Progenitor cell of endocrine pancreas (in vitro differentiated cells): ENCODE measurements at regions not wholly inside any gene's neighbourhood (a gene's known extent, or its start where the extent isn't known, plus 50 kb on each side); places are given as distances from the start of the nearest gene placed in this dataset.

ENCODE experiments used
- DNase-seq: peaks from one replicate; pipeline ENCODE4 v3.0.0; 2021; ENCODE audit warnings: low spot score; ENCODE audit not compliant: unreplicated experiment
- H3K27ac Mint-ChIP-seq: 2 replicates; pipeline ENCODE4 v1.8.0; 2021; ENCODE audit warnings: mild to moderate bottlenecking, moderate library complexity, mixed read lengths
- H3K27me3 Mint-ChIP-seq: 2 replicates; pipeline ENCODE4 v1.8.0; 2021; ENCODE audit warnings: mixed read lengths
- H3K36me3 Mint-ChIP-seq: 2 replicates; pipeline ENCODE4 v1.8.0; 2022; ENCODE audit warnings: mixed read lengths; ENCODE audit not compliant: insufficient read depth
- H3K4me1 Mint-ChIP-seq: 2 replicates; pipeline ENCODE4 v1.8.0; 2021; ENCODE audit warnings: low read depth, mixed read lengths
- H3K4me3 Mint-ChIP-seq: 2 replicates; pipeline ENCODE4 v1.8.0; 2021; ENCODE audit warnings: low read depth, mild to moderate bottlenecking, moderate library complexity, mixed read lengths
- H3K9me3 Mint-ChIP-seq: 2 replicates; pipeline ENCODE4 v1.8.0; 2021; ENCODE audit warnings: low read depth, mixed read lengths
- TF ChIP-seq, protein P1 (sequence below): fragments of 200-600 bp; sonication (generic); IDR thresholded peaks from one replicate; pipeline ENCODE4 v1.5.0; 2021; ENCODE audit warnings: antibody characterized with exemption, mild to moderate bottlenecking; ENCODE audit not compliant: unreplicated experiment

DNA sequence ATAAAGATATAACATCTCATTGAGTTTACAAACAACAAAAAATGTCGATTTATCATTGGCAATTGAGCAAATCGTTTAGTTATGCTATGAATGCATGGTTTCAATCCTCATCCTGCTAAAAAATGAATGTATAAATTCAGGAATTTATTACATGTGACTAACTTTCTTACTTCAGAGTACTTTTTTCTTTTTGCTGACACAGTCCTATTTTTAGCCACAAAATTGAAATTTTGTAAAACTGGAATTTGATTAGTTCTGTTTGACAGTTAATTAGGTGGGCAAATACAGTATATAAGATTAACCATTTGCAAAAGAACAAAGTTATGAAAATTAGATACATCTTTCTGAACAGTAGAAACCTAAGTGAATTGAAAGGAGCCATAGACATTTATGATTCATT lies 925.0 kb upstream of the CHORDC1 start:
- Mint-ChIP-seq H3K27ac (no peak overlapping the region), H3K4me1 (peaks cover 5% of the 10 kb centered on the region), H3K27me3 (no peaks in the 10 kb centered on the region), H3K4me3 (no peak overlapping the region), H3K36me3 (peaks cover under 1% of the 10 kb centered on the region), H3K9me3 (peaks cover 10% of the 10 kb centered on the region)
- DNase-seq: no peak
- TF ChIP-seq, protein P1, sequence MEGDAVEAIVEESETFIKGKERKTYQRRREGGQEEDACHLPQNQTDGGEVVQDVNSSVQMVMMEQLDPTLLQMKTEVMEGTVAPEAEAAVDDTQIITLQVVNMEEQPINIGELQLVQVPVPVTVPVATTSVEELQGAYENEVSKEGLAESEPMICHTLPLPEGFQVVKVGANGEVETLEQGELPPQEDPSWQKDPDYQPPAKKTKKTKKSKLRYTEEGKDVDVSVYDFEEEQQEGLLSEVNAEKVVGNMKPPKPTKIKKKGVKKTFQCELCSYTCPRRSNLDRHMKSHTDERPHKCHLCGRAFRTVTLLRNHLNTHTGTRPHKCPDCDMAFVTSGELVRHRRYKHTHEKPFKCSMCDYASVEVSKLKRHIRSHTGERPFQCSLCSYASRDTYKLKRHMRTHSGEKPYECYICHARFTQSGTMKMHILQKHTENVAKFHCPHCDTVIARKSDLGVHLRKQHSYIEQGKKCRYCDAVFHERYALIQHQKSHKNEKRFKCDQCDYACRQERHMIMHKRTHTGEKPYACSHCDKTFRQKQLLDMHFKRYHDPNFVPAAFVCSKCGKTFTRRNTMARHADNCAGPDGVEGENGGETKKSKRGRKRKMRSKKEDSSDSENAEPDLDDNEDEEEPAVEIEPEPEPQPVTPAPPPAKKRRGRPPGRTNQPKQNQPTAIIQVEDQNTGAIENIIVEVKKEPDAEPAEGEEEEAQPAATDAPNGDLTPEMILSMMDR: no peak

DNA sequence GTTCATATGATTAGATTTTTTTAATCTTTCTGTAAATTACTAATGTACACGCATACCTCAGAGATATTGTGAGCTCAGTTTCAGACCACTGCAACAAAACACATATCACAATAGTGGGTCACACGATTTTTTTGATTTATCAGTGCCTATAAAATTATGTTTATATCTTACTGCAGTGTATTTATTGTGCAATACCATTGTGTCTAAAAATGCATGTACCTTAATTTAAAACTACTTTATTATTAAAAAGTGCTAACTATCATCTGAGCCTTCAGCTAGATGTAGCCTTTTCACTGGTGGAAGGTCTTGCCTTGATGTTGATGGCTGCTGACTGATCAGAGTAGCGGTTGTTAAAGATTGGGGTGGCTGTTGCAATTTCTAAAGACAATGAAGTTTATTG lies 918.8 kb upstream of the CHORDC1 start:
- no peaks in the 10 kb centered on the region for H3K36me3 Mint-ChIP-seq
- no peak overlapping the region for H3K4me3 Mint-ChIP-seq
- no peak overlapping the region for H3K27ac Mint-ChIP-seq
- peaks cover 5% of the 10 kb centered on the region for H3K4me1 Mint-ChIP-seq
- TF ChIP-seq, protein P1: no peak
- no peaks in the 10 kb centered on the region for H3K9me3 Mint-ChIP-seq
- H3K27me3 Mint-ChIP-seq: no peaks in the 10 kb centered on the region
- no peak for DNase-seq

GRCh38 chr11:91136631-91137030 lies 913.8 kb upstream of the CHORDC1 start:
- H3K9me3 Mint-ChIP-seq: peaks cover 3% of the 10 kb centered on the region
- H3K27ac Mint-ChIP-seq: no peak overlapping the region
- H3K36me3 Mint-ChIP-seq: no peaks in the 10 kb centered on the region
- DNase-seq: no peak
- H3K4me1 Mint-ChIP-seq: no peaks in the 10 kb centered on the region
- H3K27me3 Mint-ChIP-seq: no peaks in the 10 kb centered on the region
- TF ChIP-seq, protein P1: no peak
- no peak overlapping the region for H3K4me3 Mint-ChIP-seq

- H3K4me3 Mint-ChIP-seq: no peak overlapping the region
- no peak overlapping the region for H3K27ac Mint-ChIP-seq
- H3K27me3 Mint-ChIP-seq: no peaks in the 10 kb centered on the region
- no peaks in the 10 kb centered on the region for H3K36me3 Mint-ChIP-seq
- no peak for DNase-seq
- peaks cover 3% of the 10 kb centered on the region for H3K9me3 Mint-ChIP-seq
- no peaks in the 10 kb centered on the region for H3K4me1 Mint-ChIP-seq
- TF ChIP-seq, protein P1: no peak
These were observed 910.5 kb upstream of the CHORDC1 start for GRCh38 chr11:91133361-91133760.

DNA sequence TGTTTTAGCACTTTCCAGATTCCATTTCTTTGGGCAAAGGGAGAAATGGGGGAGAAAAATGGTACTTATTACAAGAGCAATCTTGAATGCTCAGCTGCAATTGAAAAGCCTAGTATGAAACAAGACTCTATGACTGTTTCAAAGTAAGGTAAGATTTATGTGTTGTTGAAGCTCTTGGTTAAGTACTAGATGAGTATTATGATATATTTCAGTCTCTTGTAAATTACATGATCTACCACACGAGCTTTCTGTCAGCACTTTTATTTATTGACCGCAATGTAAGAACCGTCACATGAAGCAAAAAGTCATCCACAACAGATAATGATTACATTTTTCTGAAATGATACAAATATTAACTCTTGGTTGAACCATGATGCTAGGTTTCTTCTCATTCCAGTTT lies 906.7 kb upstream of the CHORDC1 start:
- no peak for DNase-seq
- Mint-ChIP-seq H3K36me3 (no peaks in the 10 kb centered on the region), H3K27ac (no peak overlapping the region), H3K4me1 (no peaks in the 10 kb centered on the region), H3K27me3 (no peaks in the 10 kb centered on the region), H3K4me3 (no peak overlapping the region), H3K9me3 (no peaks in the 10 kb centered on the region)
- TF ChIP-seq, protein P1: no peak

DNA sequence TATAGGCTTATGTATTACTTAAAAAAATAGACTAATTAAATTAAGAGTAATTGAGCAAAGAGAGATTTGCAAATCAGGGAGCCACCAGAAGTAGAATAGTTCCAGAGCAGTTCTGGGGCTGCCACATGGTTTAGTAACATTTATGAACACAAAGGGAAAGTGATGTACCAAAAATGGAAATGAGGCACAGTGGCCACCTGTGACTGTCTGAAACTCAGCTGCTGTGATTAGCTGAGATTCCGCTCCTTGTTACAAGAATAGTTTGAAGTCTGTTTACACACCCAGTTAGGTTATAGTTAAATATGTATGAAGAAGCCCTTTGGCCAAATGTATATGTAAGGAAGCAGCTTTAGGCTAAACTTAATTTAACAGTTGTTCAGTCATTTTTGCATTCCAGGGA lies 901.5 kb upstream of the CHORDC1 start:
- Mint-ChIP-seq H3K27ac (no peak overlapping the region), H3K4me3 (no peak overlapping the region), H3K36me3 (no peaks in the 10 kb centered on the region), H3K27me3 (no peaks in the 10 kb centered on the region), H3K9me3 (no peaks in the 10 kb centered on the region), H3K4me1 (no peaks in the 10 kb centered on the region)
- DNase-seq: no peak
- TF ChIP-seq, protein P1: no peak
